GM19395 (cell line): ENCODE measurements at regions not wholly inside any gene's neighbourhood (a gene's known extent, or its start where the extent isn't known, plus 50 kb on each side); places are given as distances from the start of the nearest gene placed in this dataset.
"Not testable (repeated sequence)": the region's sequence is repeated elsewhere in the genome, so short reads cannot be mapped to it uniquely, and the experiment has no call there.

Source experiments
- ATAC-seq: cut with Tn5 transposase; IDR thresholded peaks from one replicate; pipeline ENCODE4 v1.9.1; 2021; ENCODE audit warnings: mild to moderate bottlenecking, moderate library complexity; ENCODE audit not compliant: unreplicated experiment

DNA sequence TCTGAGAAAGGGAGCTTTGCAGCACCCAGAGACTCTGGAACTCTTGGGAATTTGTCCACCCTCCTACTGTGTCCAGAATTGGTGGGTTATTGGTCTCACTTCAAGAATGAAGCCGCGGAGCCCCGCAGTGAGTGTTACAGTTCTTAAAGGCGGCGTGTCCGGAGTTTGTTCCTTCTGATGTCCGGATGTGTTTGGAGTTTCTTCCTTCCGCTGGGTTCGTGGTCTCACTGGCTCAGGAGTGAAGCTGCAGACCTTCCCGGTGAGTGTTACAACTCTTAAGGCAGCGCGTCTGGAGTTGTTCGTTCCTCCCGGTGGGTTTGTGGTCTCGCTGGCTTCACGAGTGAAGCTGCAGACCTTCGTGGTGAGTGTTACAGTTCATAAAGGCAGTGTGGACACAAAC lies 824.7 kb downstream of the LRRTM4 start:
- ATAC-seq = not testable (repeated sequence)

DNA sequence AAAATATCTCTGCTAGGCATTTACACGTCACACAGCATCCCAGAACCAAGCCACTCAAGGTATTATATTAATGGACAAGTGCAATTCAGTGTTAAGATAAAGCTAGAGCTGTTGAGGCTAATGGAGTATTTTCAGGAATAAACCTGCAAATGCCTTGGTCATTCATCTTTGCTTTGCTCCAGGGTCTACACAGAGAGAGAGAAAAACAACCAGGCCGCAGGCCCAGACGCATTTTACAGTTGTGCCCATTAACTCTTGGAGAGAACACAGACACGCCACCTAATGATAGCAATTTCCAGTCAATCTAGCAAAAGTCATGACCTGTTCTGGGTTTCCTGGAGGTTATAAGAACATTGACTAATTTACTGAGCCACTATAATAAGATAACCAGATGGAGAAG lies 829.3 kb downstream of the LRRTM4 start:
- ATAC-seq = no peak

DNA sequence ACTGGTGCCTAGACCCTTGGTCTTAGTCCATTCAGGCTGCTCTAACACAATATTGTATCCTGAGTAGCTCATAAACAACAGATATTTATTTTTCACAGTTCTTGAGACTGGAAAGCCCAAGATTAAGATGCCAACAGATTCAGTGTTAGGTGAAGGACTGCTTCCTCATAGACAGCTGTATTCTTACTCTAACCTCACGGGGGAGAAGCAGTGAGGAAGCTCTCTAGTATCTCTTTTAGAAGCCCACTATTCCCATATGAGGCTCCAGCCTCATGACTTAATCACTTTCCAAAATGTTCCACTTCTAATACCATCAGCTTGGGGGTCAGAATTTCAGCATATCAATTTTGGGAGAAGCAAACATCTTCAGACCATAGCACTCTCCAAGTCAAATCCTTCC lies 833.4 kb downstream of the LRRTM4 start:
- ATAC-seq = no peak

DNA sequence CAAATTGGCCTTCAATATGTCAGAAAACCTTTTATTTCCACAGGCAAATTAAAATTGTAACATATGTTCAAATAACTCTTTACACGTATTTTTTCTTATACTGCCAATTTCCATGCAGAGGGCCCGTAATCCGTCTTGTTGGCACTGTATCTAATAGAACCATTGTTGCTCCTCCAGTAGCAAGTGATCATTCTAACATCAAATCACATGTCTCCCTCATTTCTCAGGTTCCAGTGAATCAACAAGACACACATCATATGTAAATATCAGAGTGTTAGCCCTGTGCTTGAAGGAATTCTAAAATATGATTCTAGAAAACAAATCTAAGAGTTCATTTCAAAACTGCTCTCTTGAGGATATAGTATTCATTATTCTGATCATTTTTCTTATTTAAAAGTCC lies 834.3 kb downstream of the LRRTM4 start:
- ATAC-seq = no peak

DNA sequence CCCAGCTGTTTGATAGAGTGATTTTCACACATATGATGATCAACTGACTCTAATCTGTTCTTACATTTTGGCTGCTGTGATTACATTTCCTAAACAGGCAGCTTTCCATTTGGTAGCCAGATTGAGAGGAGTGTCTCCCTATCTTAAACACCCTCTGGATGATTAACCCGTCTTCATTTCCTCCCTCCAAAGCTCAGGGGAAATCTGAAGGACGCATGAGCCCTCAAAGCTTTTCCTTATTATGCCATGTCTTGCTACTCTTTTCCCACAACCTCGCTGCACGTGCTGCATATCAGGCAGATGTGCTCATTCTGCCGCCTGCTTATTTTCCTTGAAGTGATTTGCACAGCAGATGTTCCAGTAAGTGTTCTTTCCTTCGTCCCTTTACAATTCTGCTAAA lies 837.4 kb downstream of the LRRTM4 start:
- ATAC-seq = no peak

DNA sequence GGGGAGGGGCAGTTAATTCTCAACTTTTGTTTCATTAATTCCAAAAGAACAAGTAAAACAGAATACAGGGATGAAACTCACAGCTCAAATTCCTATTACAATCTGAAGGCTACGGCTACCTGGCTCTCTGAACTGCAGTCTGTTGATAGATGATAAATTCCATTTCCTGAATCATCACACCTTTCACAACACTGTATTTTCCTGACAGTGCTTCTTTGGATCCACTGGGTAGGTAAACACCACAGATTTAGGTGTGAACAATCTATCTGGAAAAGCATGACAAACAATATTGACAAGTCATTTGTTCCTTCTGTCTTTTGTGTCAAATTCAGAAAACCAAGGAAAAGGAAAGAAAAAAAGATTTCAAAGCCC lies 843.2 kb downstream of the LRRTM4 start:
- ATAC-seq = no peak

DNA sequence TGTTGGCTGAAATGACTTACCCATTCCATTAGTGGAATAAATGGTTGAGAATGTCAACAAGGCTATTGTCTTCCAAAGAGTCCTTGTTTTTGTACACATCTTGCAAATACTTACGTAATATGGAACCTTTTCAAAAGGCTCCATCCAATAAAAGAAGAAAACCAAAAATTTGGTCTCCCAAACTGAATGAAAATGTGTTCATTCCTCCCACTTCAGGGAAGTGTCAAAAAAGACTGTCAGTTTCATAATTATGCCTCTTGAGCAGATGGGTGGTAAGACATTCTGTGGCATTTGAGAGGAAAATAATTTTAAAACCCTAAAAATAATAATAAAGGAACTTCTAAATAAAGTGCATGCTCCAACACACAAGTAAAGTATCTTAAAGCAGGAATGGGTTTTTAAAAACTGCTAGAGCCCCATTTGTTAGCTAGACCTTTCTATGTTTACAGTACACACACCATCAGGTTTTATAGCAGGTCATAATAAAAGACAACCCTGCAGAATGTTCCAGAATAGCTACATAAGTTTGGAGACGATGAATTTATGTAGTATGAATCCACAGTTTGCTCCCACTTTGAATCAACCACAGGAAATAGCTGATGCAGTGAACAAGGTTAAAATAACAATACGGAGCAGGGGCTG lies 843.7 kb downstream of the LRRTM4 start:
- ATAC-seq = no peak

DNA sequence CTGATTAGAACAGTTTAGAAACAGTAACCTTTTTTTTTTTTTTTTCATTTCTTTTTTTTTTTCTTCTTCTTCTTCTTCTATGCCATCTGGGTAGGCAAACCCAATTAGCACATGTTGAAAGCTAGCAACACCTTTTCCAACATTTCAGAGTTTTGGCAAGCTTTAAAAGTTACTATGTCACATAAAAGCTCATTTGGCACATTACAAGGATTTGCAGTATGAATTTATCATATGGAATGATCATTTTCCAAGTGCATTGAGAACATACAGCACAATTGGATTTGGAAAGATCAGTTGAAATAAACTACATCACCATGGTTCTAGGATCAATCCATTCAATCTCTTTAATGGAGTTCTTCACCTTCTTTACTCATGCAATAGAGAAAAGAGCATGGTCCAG lies 847.0 kb downstream of the LRRTM4 start:
- ATAC-seq = no peak

DNA sequence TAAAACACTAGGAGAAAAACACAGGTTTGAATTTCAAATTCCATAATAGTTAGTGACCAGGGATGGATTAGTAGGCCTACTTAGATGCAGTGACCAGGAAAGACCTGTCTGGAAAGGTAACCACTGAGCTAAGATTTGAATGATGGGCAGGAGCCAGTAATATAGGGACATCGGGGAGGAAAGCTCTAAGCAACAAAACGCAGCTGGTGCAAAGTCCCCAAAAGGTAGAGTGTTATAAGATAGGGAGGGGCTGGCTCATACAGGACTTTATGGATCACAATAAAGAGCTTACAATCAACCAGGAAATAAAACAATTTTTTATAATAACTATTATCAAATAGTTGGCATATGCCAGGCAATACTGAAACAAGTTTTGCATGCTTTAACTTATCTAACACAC lies 849.4 kb downstream of the LRRTM4 start:
- ATAC-seq = no peak

DNA sequence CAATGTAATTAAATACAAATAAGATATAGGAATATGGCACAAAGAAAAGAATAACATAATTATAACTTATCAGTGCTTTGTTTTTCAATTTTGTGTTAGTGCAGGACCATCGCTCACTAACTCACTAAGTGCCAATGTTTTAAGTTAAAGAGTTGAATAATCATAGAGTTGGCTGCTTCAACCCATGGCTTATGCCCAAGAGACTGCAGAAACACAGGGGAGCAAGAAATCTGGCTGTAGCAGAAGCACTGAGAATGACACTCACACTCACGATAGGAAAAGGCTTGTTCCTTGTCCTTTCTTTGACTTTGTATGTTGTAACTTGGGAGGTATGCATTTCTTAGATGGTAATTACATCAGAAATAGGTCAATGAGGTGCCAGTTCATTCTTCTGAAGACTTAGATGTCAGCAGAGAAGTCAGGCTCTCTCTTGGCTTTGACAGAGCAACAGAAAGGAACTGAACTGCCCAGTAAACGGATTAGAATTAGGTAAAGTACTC lies 852.2 kb downstream of the LRRTM4 start:
- no peak for ATAC-seq

DNA sequence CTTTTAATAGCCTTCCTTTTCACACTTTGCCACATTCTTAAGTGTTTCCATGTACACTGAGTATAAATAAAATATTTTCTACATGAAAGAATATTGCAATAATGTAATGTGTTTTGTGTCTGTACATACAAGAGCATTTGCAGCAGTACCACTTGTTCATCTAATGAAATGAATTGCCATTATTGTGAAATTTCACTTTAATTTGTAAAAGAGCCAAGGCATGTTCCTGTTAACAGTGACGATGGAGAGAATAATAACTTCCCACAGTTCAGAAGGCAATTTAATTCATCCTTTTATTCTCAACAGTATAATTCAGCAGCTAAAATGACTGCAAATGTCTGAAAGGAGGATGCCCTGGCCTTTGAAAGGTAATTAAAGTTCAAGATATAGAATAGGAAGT lies 853.9 kb downstream of the LRRTM4 start:
- ATAC-seq = no peak

DNA sequence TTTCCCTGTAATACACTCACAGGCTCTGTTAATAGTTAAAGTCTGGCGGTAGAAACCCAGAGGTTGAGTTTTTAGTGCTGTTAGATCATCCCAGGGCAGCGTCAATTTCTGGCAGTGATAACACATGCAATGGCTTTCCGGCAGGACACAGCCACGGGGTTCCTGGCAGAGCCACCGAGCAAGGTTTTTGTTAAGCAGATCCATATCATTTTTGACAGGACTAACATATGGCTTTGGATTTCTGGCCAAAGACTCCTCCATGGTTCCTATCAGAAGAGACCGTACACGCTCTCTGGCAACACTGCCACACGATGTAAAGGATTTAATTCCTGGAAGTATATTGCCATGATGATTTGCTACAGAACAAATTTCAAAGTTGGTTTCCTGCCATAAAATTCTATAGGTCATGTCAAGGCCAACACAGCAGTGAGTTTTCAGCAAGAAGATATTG lies 854.3 kb downstream of the LRRTM4 start:
- no peak for ATAC-seq

DNA sequence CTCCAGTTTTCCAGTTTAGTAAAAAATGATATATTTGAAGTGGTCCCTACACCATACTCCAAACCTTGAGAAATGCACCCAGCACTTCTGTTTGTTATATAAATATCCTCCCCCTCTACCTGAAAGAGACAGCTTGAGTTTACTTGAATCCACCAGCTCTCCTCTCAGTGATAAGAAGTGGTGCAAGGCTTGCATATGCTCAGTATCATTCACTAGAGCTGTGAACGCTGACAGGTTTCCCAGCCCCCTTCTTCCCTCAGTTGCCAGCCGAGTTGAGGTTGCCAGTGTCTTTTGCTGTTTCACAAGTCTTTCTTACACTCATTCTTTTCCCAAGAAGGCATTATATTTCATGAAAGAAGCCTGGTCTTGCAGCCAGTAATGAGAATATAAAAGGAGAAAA lies 880.0 kb downstream of the LRRTM4 start:
- ATAC-seq = no peak

DNA sequence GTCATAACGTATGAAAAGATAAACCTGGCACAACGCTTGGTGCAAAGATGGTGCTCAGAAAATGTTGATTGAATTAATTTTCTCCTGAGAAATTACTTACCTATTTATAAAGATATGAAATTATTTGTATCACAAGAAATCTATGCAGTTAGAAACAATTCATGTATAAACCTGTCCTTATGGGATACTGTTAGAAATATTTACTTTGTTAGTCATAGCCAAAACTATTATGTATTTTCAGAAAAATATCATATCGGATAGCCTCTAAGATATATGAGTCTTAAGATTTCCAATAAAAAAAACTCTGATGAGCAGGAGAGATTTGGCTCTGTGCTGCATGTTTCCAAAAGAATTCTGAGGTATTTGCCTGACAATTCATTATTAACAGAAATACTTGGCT lies 880.7 kb downstream of the LRRTM4 start:
- no peak for ATAC-seq

DNA sequence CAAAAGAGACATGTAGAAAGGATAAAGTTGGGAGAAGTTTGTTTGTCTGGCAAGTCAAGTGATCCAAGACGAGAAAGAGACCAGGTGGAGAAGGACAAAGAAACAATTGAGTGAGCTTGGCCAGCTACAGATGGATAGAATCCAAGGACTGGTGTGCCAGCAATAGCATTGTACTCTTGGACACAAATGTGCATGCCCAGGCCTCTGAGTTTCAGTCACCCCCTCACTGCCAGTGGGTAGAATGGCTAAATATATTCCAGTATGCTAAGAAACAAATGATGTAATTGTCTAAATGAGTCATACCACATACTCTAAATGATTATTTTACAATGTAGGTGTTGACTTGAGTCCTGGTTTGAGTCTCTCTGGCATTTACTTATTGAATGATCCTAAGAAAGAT lies 881.3 kb downstream of the LRRTM4 start:
- ATAC-seq = no peak

DNA sequence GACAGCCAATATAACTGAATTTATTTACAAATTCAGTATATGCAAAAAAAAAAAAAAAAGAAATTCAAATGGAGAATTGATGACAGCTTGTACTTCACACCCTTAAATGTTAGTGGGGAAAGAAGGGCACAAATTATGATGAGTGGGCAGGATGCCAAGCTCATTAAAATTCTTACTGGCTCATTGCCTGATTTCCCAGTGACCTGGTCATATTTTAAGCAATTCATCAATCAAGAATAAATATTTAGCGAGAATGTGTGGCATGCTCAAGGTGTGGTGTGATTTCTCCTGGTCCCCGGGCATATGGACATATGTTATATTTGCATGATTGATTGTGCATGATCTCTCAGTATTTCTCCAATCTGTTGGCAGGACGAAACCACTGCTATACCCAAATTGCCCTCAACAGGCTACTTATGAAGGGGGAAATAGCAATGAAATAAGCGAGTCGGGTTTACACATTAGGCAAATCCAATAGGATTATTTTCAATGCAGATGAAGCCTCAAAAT lies 883.0 kb downstream of the LRRTM4 start:
- no peak for ATAC-seq

DNA sequence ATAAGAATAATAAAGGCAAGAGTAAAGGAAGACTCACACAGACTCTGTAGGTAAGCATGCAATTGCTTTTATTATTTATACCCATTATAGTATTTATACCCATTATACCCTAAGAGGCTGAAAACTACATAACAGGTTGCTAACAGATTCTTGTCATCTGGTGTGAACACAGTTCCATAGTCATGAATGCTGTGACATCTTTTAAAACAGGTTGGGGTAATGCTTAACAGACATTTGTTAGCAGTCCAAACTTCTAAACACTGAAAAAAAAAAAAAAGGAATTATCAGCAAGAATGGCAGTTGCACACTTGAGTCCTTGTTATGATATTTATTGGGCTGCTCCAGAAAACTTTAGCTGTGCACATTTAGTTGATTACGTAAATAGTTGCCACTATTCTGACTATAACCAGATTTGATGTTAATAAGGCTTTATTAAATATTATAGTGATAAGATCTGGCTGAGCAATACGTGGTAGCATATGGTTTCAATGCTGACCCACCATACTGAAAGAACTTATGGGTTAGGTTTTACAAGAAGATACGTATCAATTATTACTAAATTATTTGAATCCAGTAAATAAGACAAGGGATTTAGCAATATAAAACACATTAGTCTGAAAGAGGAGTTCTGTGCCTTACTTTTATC lies 888.8 kb downstream of the LRRTM4 start:
- no peak for ATAC-seq

DNA sequence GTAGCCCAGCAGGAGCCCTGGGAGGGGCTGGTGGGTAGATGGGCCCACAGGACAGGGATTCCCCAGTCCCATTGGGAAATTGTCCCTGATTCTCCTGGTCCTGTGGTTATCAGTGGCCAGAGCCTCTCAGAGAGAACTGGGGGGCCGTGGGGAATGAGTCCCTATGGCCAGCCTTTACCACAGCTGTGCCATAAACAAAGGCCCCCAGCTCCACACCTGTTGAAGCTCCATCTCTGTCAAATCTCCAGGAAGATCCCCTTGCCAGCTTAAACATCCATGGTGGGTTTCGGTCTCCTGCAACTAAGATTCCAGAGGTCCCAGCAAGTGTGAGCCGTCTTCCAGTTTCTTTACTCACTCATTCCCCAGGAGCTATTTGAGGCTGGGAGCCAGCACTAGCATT lies 897.1 kb downstream of the LRRTM4 start:
- ATAC-seq = no peak

DNA sequence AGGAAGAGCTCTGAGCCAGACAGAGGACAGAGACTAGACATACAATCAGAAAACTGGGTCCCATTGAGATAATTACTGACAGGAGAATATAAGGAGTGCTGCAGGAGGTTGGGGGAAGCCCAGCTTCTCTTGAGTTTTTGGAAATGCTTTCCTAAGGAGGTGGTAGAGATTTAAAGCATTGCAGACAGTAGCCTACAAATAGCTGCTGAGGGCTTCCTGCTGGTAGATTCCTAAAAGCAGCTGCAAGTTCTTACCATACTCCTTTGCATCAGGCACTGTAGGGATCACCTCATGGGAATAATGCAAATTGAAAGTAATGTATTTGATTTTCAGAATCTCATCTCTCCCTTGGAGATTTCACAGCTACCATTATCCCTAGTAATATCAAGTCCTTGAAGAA lies 902.6 kb upstream of the GCFC2 start:
- ATAC-seq = no peak

DNA sequence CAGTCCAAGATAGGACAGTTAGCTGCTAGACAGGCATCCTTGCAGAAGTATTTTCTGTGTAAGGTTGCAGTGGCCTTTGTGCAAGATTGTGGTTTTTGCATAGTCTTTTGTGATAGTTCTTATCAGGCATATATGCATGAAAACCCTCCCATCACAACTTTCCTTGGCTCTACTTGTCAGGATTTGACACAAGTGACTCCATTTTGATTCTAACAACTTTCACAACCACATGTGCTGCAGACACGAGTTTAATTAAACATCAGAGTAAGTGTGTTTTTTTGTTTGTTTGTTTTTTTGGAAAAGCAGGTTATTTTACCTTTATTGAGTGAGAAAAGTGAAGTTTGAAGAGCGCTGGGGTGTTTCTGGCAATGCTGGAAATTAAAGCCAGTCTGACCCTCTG lies 902.0 kb upstream of the GCFC2 start:
- ATAC-seq = no peak

DNA sequence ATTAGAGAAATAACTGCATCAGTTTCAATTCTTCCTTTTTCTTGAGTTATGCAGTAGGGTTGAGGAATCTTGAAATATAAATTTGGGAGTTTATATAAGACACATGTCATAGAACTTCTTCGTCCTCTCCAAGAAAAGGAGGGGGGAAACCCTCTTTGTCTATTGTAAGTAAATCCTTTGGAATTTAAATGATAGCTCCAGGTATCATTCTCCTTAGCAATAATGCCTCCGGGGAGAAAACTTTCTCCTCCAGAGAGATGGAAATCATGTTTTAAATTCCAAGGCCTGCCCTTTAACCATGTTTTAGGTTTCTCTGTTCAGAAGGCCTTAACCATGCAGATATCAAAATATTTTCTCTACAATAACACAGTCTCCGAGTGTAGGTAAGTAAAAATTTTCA lies 899.7 kb upstream of the GCFC2 start:
- no peak for ATAC-seq

DNA sequence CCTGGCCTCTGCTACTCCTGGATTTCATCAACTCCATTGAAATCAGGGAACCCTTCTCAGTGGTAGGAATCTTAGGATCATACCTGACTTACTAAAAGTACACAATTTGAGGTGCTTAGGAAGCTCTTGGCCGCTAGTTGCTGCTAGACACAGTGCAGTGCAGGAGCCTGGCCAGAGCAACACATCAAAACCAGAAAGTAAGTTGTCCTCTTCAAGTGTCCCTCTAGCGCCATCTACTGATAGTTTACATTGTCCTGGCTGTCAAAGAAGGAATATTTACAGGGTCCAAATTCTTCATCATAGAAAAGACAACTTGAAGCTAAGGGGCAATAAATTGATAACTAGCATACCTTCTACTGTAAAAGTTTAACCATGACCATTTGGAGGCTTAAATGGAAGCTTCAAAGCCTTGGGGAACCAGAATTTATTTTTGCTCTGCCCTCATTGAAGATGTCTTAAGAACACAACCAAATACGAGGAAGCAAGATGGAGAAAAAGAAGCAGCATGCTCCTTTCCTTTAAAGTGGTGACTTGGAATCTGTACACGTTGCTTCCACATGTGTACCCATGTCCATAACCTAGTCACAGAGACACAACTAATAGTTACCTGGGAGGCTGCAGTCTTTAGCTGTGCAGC lies 889.1 kb upstream of the GCFC2 start:
- ATAC-seq = peak; percentile 97
